HEK293 (cell line): ENCODE measurements at regions not wholly inside any gene's neighbourhood (a gene's known extent, or its start where the extent isn't known, plus 50 kb on each side); places are given as distances from the start of the nearest gene placed in this dataset.

ENCODE experiments used
- CTCF ChIA-PET: fragments of 350-600 bp; formaldehyde crosslinking; extraction: SDS; loops from one replicate; lab custom pipeline; 2021; ENCODE audit warnings: antibody characterized with exemption; lab: Yijun Ruan, JAX
- POLR2A ChIA-PET: fragments of 300-600 bp; formaldehyde crosslinking; extraction: SDS; loops from one replicate; lab custom pipeline; 2020; ENCODE audit warnings: antibody characterized with exemption, inconsistent platforms; lab: Yijun Ruan, JAX
- H3K27ac ChIP-seq: fragments of 200-500 bp; sonication (Bioruptor generic); 2 replicates; pipeline ENCODE4 v1.5.1; 2014; ENCODE audit warnings: low read depth, low read length, control low read depth, inconsistent platforms; ENCODE audit errors: extremely low read depth
- H3K36me3 ChIP-seq, 2 experiments: fragments of 200-500 bp in 1 of 2; sonication (Bioruptor generic) in 1 of 2; 1 replicate in 1 of 2; 2 replicates in 1 of 2; pipeline ENCODE4 v1.5.1; 2014 to 2017; ENCODE audit warnings: inconsistent platforms in 2 of 2, low read length in 2 of 2; ENCODE audit not compliant: control insufficient read depth in 2 of 2, insufficient read depth in 1 of 2
- H3K4me1 ChIP-seq: fragments of 200-500 bp; sonication (Bioruptor generic); 2 replicates; pipeline ENCODE4 v1.5.1; 2014; ENCODE audit warnings: mild to moderate bottlenecking, low read length, inconsistent platforms; ENCODE audit not compliant: control insufficient read depth, insufficient read depth
- H3K4me3 ChIP-seq: 2 replicates; pipeline ENCODE4 v1.5.1; 2011; ENCODE audit warnings: low read depth, mild to moderate bottlenecking, control low read depth, low read length, moderate library complexity
- H3K9me3 ChIP-seq: fragments of 200-500 bp; sonication (Bioruptor generic); 2 replicates; pipeline ENCODE4 v1.5.1; 2014; ENCODE audit warnings: low read depth, low read length, inconsistent platforms; ENCODE audit not compliant: control insufficient read depth, insufficient read depth
- FEZF1 ChIP-seq: fragments of 450-650 bp; formaldehyde crosslinking; IDR thresholded peaks from 2 replicates; pipeline ENCODE4 v1.5.1; 2016; ENCODE audit warnings: missing biosample characterization, missing genetic modification characterization
- GLI2 ChIP-seq: fragments of 450-650 bp; formaldehyde crosslinking; IDR thresholded peaks from 2 replicates; pipeline ENCODE4; 2017; ENCODE audit warnings: missing biosample characterization, missing genetic modification characterization, low read depth, borderline replicate concordance
- HOXA7 ChIP-seq: sonication (generic); formaldehyde crosslinking; IDR thresholded peaks from 2 replicates; pipeline ENCODE4 v1.8.1; 2022; ENCODE audit warnings: missing genetic modification reagents, borderline replicate concordance
- KLF16 ChIP-seq: fragments of 450-650 bp; formaldehyde crosslinking; IDR thresholded peaks from 2 replicates; pipeline ENCODE4 v1.5.1; 2017; ENCODE audit warnings: missing biosample characterization, missing genetic modification characterization
- MEIS1 ChIP-seq: sonication (generic); formaldehyde crosslinking; IDR thresholded peaks from 2 replicates; pipeline ENCODE4 v1.8.1; 2022; ENCODE audit warnings: missing genetic modification reagents, mild to moderate bottlenecking, borderline replicate concordance
- SALL2 ChIP-seq: fragments of 450-650 bp; formaldehyde crosslinking; IDR thresholded peaks from 2 replicates; pipeline ENCODE4 v1.5.0; 2017; ENCODE audit warnings: missing biosample characterization, mild to moderate bottlenecking, missing genetic modification characterization, borderline replicate concordance
- ZFP41 ChIP-seq: fragments of 450-650 bp; formaldehyde crosslinking; IDR thresholded peaks from 2 replicates; pipeline ENCODE4 v1.5.1; 2016; ENCODE audit warnings: missing biosample characterization, missing genetic modification characterization, borderline replicate concordance
- ZIC2 ChIP-seq: fragments of 450-650 bp; formaldehyde crosslinking; IDR thresholded peaks from 2 replicates; pipeline ENCODE4 v1.5.1; 2016; ENCODE audit warnings: missing biosample characterization, missing genetic modification characterization
- ZNF133 ChIP-seq: fragments of 450-650 bp; formaldehyde crosslinking; IDR thresholded peaks from 2 replicates; pipeline ENCODE4 v1.5.1; 2016; ENCODE audit warnings: missing biosample characterization, missing genetic modification characterization
- ZNF155 ChIP-seq: fragments of 450-650 bp; formaldehyde crosslinking; IDR thresholded peaks from 2 replicates; pipeline ENCODE4 v1.5.1; 2016; ENCODE audit warnings: missing biosample characterization, missing genetic modification characterization
- ZNF169 ChIP-seq: fragments of 450-650 bp; formaldehyde crosslinking; IDR thresholded peaks from 2 replicates; pipeline ENCODE4 v1.5.1; 2016; ENCODE audit warnings: missing biosample characterization, missing genetic modification characterization
- ZNF248 ChIP-seq: fragments of 450-650 bp; formaldehyde crosslinking; IDR thresholded peaks from 2 replicates; pipeline ENCODE4 v1.5.1; 2017; ENCODE audit warnings: missing biosample characterization, missing genetic modification characterization
- ZNF341 ChIP-seq: fragments of 450-650 bp; formaldehyde crosslinking; IDR thresholded peaks from 2 replicates; pipeline ENCODE4; 2016; ENCODE audit warnings: low read depth, missing biosample characterization, missing genetic modification characterization
- ZNF350 ChIP-seq: fragments of 450-650 bp; formaldehyde crosslinking; IDR thresholded peaks from 2 replicates; pipeline ENCODE4 v1.5.0; 2017; ENCODE audit warnings: missing biosample characterization, mild to moderate bottlenecking, missing genetic modification characterization
- ZNF366 ChIP-seq: fragments of 450-650 bp; formaldehyde crosslinking; conservative IDR thresholded peaks from 2 replicates; pipeline ENCODE4 v1.5.1; 2016; ENCODE audit warnings: missing biosample characterization, missing genetic modification characterization
- ZNF404 ChIP-seq: fragments of 450-650 bp; formaldehyde crosslinking; IDR thresholded peaks from 2 replicates; pipeline ENCODE4 v1.5.1; 2017; ENCODE audit warnings: missing biosample characterization, missing genetic modification characterization
- ZNF548 ChIP-seq: fragments of 450-650 bp; formaldehyde crosslinking; IDR thresholded peaks from 2 replicates; pipeline ENCODE4 v1.5.1; 2016; ENCODE audit warnings: missing biosample characterization, missing genetic modification characterization
- ZNF560 ChIP-seq: fragments of 450-650 bp; formaldehyde crosslinking; IDR thresholded peaks from 2 replicates; pipeline ENCODE4 v1.5.1; 2017; ENCODE audit warnings: missing biosample characterization, missing genetic modification characterization, borderline replicate concordance
- ZNF629 ChIP-seq: fragments of 450-650 bp; formaldehyde crosslinking; IDR thresholded peaks from 2 replicates; pipeline ENCODE4 v1.5.1; 2017; ENCODE audit warnings: missing biosample characterization, missing genetic modification characterization
- ZNF660 ChIP-seq: fragments of 450-650 bp; IDR thresholded peaks from 2 replicates; pipeline ENCODE4 v1.5.1; 2018; ENCODE audit warnings: missing biosample characterization, mild to moderate bottlenecking, missing genetic modification characterization
- ZNF670 ChIP-seq: fragments of 450-650 bp; formaldehyde crosslinking; IDR thresholded peaks from 2 replicates; pipeline ENCODE4 v1.5.1; 2016; ENCODE audit warnings: missing biosample characterization, missing genetic modification characterization, low read depth
- ZNF76 ChIP-seq: fragments of 450-650 bp; formaldehyde crosslinking; IDR thresholded peaks from 2 replicates; pipeline ENCODE4; 2016; ENCODE audit warnings: low read depth, missing biosample characterization, missing genetic modification characterization, borderline replicate concordance
- ZNF792 ChIP-seq: fragments of 450-650 bp; formaldehyde crosslinking; IDR thresholded peaks from 2 replicates; pipeline ENCODE4 v1.5.1; 2016; ENCODE audit warnings: missing biosample characterization, missing genetic modification characterization
- ZSCAN23 ChIP-seq: fragments of 450-650 bp; formaldehyde crosslinking; IDR thresholded peaks from 2 replicates; pipeline ENCODE4 v1.5.1; 2016; ENCODE audit warnings: missing biosample characterization, missing genetic modification characterization
- ZSCAN30 ChIP-seq: fragments of 450-650 bp; IDR thresholded peaks from 2 replicates; pipeline ENCODE4 v1.5.1; 2018; ENCODE audit warnings: missing biosample characterization, mild to moderate bottlenecking, missing genetic modification characterization, moderate library complexity
- TF ChIP-seq, protein P1 (sequence below): fragments of 450-650 bp; formaldehyde crosslinking; IDR thresholded peaks from 2 replicates; pipeline ENCODE4 v1.5.1; 2016; ENCODE audit warnings: missing biosample characterization, missing genetic modification characterization
- TF ChIP-seq, protein P2 (sequence below): fragments of 450-650 bp; formaldehyde crosslinking; IDR thresholded peaks from 2 replicates; pipeline ENCODE4 v1.5.1; 2017; ENCODE audit warnings: missing biosample characterization, missing genetic modification characterization
- TF ChIP-seq, protein P3 (sequence below): fragments of 450-650 bp; formaldehyde crosslinking; IDR thresholded peaks from 2 replicates; pipeline ENCODE4; 2016; ENCODE audit warnings: missing biosample characterization, missing genetic modification characterization
- TF ChIP-seq, protein P4 (sequence below): fragments of 450-650 bp; formaldehyde crosslinking; IDR thresholded peaks from 2 replicates; pipeline ENCODE4 v1.5.1; 2016; ENCODE audit warnings: missing biosample characterization, missing genetic modification characterization
- TF ChIP-seq, protein P5 (sequence below): fragments of 450-650 bp; formaldehyde crosslinking; IDR thresholded peaks from 2 replicates; pipeline ENCODE4 v1.5.1; 2016; ENCODE audit warnings: missing biosample characterization, missing genetic modification characterization

DNA sequence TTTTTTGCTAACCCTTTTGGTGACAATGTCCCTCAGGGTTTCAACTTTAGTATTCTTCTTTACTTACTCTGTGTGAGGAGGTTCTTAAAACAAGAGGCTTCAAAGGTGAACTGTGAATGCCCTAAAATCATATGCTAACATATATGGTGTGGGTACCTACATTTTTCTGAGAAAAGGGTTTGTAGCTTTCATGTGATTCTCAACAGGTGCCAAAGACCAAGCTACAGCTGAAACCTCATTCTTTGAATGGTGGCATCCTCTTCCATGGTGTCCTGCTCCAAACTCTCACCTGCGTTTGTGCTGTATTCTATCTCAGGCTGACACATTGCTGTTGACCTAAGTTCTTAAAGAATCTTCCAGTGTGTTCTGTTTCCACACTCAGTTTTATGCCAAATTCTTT, 177.3 kb downstream of the PRL start:
- Histone ChIP-seq H3K9me3 (no peaks in the 10 kb centered on the region), H3K4me3 (no peak overlapping the region), H3K4me1 (no peaks in the 10 kb centered on the region), H3K27ac (no peak overlapping the region), H3K36me3 (no peaks in the 10 kb centered on the region)
- CTCF ChIA-PET = no interaction called here
- TF ChIP-seq HOXA7 (no peak), ZNF560 (tag by site-specific recombination) (no peak), ZSCAN23 (no peak), ZNF350 (no peak), ZNF548 (tag by site-specific recombination) (no peak), KLF16 (tag by site-specific recombination) (no peak), ZNF366 (tag by site-specific recombination) (no peak), ZNF248 (no peak), SALL2 (no peak), ZNF76 (tag by site-specific recombination) (no peak), GLI2 (tag by site-specific recombination) (no peak), ZNF792 (tag by site-specific recombination) (no peak), ZNF670 (tag by site-specific recombination) (no peak), ZNF660 (tag by site-specific recombination) (no peak), MEIS1 (CRISPR knock-in tag) (no peak), ZFP41 (tag by site-specific recombination) (no peak)
- TF ChIP-seq, protein P1, sequence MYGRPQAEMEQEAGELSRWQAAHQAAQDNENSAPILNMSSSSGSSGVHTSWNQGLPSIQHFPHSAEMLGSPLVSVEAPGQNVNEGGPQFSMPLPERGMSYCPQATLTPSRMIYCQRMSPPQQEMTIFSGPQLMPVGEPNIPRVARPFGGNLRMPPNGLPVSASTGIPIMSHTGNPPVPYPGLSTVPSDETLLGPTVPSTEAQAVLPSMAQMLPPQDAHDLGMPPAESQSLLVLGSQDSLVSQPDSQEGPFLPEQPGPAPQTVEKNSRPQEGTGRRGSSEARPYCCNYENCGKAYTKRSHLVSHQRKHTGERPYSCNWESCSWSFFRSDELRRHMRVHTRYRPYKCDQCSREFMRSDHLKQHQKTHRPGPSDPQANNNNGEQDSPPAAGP (tag by site-specific recombination) = no peak
- TF ChIP-seq, protein P2, sequence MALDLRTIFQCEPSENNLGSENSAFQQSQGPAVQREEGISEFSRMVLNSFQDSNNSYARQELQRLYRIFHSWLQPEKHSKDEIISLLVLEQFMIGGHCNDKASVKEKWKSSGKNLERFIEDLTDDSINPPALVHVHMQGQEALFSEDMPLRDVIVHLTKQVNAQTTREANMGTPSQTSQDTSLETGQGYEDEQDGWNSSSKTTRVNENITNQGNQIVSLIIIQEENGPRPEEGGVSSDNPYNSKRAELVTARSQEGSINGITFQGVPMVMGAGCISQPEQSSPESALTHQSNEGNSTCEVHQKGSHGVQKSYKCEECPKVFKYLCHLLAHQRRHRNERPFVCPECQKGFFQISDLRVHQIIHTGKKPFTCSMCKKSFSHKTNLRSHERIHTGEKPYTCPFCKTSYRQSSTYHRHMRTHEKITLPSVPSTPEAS (tag by site-specific recombination) = no peak
- TF ChIP-seq, all 188 proteins: peak for 0
- POLR2A ChIA-PET = no interaction called here

DNA sequence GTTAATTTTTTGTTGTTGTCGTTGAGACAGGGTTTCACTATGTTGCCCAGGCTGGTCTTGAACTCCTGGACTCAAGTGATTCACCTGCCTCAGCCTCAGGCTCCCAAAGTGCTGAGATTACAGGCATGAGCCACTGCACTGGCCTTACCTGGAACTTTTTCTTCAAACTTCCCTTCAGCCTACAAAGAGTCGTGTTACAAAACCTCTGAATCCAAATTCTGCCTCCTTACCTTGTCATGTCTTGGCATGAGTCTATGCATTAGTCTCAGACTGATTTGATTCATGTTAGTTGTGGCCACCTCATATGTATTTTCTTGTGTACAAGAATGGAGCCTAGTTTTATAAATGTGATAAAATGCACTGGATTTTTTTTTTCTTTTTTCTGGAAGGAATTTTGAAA, 172.1 kb downstream of the PRL start:
- no peak overlapping the region for H3K4me3 ChIP-seq
- TF ChIP-seq SALL2 (no peak), ZNF629 (tag by site-specific recombination) (no peak), ZSCAN30 (tag by site-specific recombination) (no peak), ZNF404 (no peak), FEZF1 (no peak), ZNF155 (no peak), ZIC2 (no peak), ZNF560 (tag by site-specific recombination) (no peak), ZNF341 (no peak), ZNF169 (tag by site-specific recombination) (no peak), ZNF133 (tag by site-specific recombination) (no peak)
- TF ChIP-seq, protein P3, sequence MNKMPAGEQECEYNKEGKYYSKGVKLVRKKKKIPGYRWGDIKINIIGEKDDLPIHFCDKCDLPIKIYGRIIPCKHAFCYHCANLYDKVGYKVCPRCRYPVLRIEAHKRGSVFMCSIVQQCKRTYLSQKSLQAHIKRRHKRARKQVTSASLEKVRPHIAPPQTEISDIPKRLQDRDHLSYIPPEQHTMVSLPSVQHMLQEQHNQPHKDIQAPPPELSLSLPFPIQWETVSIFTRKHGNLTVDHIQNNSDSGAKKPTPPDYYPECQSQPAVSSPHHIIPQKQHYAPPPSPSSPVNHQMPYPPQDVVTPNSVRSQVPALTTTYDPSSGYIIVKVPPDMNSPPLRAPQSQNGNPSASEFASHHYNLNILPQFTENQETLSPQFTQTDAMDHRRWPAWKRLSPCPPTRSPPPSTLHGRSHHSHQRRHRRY (tag by site-specific recombination) = no peak
- TF ChIP-seq, protein P4, sequence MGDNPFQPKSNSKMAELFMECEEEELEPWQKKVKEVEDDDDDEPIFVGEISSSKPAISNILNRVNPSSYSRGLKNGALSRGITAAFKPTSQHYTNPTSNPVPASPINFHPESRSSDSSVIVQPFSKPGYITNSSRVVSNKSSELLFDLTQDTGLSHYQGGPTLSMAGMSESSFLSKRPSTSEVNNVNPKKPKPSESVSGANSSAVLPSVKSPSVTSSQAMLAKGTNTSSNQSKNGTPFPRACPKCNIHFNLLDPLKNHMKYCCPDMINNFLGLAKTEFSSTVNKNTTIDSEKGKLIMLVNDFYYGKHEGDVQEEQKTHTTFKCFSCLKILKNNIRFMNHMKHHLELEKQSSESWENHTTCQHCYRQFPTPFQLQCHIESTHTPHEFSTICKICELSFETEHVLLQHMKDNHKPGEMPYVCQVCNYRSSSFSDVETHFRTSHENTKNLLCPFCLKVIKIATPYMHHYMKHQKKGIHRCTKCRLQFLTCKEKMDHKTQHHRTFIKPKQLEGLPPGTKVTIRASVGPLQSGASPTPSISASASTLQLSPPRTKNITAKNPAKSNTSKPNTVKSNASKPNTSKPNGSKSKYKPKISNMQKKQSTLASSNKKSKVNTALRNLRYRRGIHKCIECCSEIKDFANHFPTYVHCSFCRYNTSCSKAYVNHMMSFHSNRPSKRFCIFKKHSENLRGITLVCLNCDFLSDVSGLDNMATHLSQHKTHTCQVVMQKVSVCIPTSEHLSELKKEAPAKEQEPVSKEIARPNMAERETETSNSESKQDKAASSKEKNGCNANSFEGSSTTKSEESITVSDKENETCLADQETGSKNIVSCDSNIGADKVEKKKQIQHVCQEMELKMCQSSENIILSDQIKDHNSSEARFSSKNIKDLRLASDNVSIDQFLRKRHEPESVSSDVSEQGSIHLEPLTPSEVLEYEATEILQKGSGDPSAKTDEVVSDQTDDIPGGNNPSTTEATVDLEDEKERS = no peak
- TF ChIP-seq, protein P5, sequence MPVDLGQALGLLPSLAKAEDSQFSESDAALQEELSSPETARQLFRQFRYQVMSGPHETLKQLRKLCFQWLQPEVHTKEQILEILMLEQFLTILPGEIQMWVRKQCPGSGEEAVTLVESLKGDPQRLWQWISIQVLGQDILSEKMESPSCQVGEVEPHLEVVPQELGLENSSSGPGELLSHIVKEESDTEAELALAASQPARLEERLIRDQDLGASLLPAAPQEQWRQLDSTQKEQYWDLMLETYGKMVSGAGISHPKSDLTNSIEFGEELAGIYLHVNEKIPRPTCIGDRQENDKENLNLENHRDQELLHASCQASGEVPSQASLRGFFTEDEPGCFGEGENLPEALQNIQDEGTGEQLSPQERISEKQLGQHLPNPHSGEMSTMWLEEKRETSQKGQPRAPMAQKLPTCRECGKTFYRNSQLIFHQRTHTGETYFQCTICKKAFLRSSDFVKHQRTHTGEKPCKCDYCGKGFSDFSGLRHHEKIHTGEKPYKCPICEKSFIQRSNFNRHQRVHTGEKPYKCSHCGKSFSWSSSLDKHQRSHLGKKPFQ (tag by site-specific recombination) = no peak
- H3K27ac ChIP-seq = no peak overlapping the region
- ChIA-PET POLR2A (no interaction called here), CTCF (no interaction called here)
- no peaks in the 10 kb centered on the region for H3K36me3 ChIP-seq
- H3K4me1 ChIP-seq = no peaks in the 10 kb centered on the region
- no peaks in the 10 kb centered on the region for H3K9me3 ChIP-seq
